Ishikawa (cell line): ENCODE measurements at regions not wholly inside any gene's neighbourhood (a gene's known extent, or its start where the extent isn't known, plus 50 kb on each side); places are given as distances from the start of the nearest gene placed in this dataset.

ENCODE experiments used
- NFIC ChIP-seq: IDR thresholded peaks from 2 replicates; pipeline ENCODE4 v1.6.1; 2012
- REST ChIP-seq: IDR thresholded peaks from 2 replicates; pipeline ENCODE4 v1.6.1; 2012; ENCODE audit warnings: low read depth, mild to moderate bottlenecking

GRCh38 chr5:158430166-158430797, 571.3 kb upstream of the CLINT1 start:
- TF ChIP-seq NFIC (no peak), REST (no peak)
